ENCODE measurements at regions not wholly inside any gene's neighbourhood (a gene's known extent, or its start where the extent isn't known, plus 50 kb on each side); places are given as distances from the start of the nearest gene placed in this dataset.

DNA sequence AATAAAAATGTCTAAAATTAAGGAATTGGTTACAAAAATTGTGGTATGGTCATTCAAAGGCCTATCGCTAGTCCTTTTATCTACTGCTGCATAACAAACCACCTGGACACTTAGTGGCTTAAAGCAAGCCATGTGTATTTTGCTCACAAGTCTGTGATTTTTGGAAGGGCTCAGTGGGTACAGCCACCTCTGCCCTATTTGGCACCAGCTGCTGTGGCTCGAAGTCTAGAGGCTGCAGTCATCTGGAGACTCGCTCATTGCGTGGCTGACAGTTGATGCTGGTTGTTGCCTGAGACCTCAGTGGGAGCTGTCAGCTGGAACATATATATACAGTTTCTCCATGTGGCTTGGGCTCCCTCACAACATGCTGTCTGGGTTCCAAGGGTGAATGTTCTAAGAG lies 60.8 kb upstream of the MID1 start:
- TF ChIP-seq, protein P1, sequence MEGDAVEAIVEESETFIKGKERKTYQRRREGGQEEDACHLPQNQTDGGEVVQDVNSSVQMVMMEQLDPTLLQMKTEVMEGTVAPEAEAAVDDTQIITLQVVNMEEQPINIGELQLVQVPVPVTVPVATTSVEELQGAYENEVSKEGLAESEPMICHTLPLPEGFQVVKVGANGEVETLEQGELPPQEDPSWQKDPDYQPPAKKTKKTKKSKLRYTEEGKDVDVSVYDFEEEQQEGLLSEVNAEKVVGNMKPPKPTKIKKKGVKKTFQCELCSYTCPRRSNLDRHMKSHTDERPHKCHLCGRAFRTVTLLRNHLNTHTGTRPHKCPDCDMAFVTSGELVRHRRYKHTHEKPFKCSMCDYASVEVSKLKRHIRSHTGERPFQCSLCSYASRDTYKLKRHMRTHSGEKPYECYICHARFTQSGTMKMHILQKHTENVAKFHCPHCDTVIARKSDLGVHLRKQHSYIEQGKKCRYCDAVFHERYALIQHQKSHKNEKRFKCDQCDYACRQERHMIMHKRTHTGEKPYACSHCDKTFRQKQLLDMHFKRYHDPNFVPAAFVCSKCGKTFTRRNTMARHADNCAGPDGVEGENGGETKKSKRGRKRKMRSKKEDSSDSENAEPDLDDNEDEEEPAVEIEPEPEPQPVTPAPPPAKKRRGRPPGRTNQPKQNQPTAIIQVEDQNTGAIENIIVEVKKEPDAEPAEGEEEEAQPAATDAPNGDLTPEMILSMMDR (IDR thresholded peaks at IDR 0.05; ENCODE audit: insufficient read depth, low read depth, low read length) = no peak
- TF ChIP-seq EZH2 (IDR thresholded peaks at IDR 0.05; ENCODE audit: insufficient read depth, low read length) = no peak

Measured in astrocyte (in vitro differentiated cells and primary cell).